GM11168 (cell line): ENCODE measurements at regions not wholly inside any gene's neighbourhood (a gene's known extent, or its start where the extent isn't known, plus 50 kb on each side); places are given as distances from the start of the nearest gene placed in this dataset.
"Not testable (repeated sequence)": the region's sequence is repeated elsewhere in the genome, so short reads cannot be mapped to it uniquely, and the experiment has no call there.

Experiments used
- in situ Hi-C: fragments of 300-500 bp; cut with MboI; formaldehyde crosslinking; loops from one replicate; pipeline ENCODE4 v1.12.0; 2022; ENCODE audit warnings: low sequenced_read_pairs; ENCODE audit not compliant: unreplicated experiment

DNA sequence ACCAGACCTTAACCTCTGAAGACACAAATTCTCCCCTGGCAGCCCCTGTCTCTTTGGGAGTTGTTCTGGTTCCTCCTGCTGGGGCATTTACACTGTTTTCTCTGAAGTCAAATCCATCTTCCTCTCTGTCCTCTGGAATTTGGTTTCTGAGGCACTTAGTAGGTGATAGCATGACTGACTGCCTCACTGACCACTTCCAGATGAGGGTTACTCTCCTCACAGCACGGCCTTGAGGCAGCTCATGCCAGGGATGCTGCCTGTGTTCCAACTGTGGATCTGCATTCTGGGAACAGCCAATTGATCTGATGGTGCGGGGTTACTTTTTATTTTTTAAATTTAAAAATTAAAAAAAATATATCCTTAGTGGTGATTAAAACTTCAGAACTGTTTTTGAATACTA, 140.9 kb upstream of the ROPN1 start:
- in situ Hi-C loops: no loop called here

GRCh38 chr3:124133366-124133940, 141.5 kb upstream of the ROPN1 start:
- in situ Hi-C loops: no loop called here

- in situ Hi-C loops: no loop called here
Observed at GRCh38 chr3:124137216-124137615, 145.3 kb upstream of the ROPN1 start.

GRCh38 chr3:124138148-124138547, 146.2 kb upstream of the ROPN1 start:
- in situ Hi-C loops: no loop called here

GRCh38 chr3:124140746-124141145, 148.8 kb upstream of the ROPN1 start:
- in situ Hi-C loops: no loop called here

DNA sequence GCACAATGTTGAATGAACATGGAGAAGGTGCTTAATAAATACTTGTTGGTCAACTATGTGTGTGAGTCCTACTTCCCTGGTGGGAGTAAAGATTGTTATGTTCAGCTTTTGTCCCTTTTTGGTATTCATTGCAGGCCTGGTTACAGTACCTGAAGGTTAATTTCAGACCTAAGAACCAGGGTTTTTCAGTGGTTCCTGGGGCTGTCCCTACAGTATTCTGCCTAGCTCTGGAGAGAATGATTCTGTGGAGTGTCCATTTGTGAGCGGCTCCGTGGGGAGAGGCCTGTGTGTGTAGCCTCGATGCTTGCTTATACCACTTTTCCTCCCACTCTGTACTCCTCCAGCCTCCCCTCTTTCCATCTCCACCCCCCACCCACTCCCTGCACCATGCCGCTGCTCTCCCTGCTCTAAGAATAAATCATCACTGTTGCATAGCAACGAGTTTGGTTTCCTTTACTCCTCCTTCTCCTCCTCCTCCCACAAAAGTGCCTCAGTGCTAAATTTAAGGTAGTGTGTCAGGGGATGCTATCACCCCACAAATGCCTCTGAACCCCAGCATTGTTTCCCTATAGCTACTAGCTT, 150.6 kb upstream of the ROPN1 start:
- in situ Hi-C loops: no loop called here

GRCh38 chr3:124143047-124143446, 151.1 kb upstream of the ROPN1 start:
- in situ Hi-C loops: no loop called here

DNA sequence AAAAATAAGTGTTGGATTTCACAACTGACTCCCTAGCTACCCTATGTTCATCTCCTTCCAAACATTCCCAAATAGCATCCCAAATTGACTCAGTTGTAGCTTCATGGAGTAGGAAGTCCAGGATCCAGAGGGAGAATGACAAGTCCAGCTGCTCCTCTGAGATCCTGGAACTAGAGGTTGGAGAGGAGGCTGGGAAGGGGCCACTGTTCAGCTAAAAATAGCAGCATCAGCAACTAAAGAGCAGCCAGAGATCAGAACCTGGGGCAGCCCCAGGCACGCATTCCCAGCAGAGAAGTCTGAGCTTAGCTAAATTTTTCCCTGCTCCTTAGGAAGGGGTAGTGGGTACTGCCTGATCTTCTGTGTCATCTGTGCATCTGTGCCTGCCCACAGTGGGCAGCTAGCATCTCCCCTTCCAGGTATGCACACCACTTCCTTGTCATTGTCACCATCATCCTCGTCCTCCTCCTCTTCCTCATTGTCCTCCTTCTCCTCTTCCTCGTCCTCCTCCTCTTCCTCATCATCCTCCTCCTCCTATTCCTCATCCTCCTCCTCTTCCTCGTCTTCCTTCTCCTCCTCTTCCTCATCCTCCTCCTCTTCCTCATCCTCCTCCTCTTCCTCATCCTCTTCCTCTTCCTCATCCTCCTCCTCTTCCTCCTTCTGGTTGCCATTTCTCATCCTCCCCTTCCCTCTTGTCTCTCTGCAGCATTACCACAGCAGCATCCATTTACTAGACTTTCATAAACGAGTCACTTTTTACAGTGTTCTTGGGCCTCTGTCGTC, 152.3 kb upstream of the ROPN1 start:
- in situ Hi-C loops: no loop called here

DNA sequence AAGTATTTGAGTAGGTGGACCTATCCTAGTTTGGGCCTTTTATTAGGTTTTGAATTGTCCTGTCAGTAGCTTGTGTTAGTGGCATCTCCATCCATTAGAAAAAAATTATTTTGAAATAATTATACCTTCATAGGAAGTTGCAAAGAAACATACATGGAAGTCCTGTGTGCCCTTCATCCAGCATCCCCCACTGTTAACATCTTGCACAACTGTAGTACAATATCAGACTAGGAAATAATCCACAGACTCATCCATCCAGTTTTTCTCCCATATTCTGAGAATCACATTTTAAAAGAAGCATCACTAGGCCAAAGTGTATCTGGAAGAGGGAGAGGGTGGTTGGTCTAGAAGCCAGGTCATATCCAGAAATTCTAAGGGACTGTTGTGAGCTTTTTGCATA, 155.5 kb upstream of the ROPN1 start:
- in situ Hi-C loops: no loop called here

DNA sequence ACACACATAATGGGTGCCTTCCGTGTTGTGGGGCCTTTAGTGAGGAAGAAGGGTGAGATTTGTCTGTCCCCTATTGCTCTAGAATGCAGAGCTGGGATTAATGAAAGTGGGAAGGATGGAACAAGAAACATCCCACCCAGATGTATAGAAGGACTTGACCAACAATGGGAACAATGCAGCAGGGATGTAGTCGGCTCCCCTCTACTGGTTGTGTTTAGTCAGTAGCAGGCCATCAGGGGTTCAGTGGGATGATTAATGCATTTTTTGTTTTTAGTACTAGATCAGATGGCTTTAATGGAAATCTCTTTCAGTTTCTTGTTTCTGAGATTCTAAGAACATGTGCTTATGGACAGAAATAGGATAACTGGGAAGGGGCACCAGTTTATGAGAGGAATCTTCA, 156.0 kb upstream of the ROPN1 start:
- in situ Hi-C loops: no loop called here

GRCh38 chr3:124149081-124149480, 157.2 kb upstream of the ROPN1 start:
- in situ Hi-C loops: no loop called here

DNA sequence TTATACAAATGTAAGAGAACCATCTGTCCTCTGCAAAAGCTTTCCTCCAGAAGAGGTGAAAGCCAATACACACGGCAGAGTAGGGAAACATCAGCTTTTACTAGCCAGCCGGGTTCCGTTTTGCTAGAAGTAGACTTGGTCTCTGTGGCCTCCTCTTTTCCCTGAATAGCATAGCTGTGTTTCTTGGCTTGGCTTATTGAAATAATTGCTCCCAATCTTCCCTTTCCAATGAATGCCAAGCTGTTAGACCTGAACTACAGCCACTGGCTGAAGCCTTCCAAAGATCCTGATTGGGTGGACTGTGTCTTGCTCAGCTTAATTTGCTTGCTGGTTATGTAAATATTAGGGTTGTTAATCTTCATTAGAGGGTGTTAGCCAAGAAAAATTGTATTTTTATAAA, 157.8 kb upstream of the ROPN1 start:
- in situ Hi-C loops: no loop called here

GRCh38 chr3:124152891-124153290, 161.0 kb upstream of the ROPN1 start:
- in situ Hi-C loops: not testable (repeated sequence)

- in situ Hi-C loops: no loop called here
Observed at GRCh38 chr3:124156866-124157712, 165.2 kb upstream of the ROPN1 start.

GRCh38 chr3:124157748-124158147, 165.8 kb upstream of the ROPN1 start:
- in situ Hi-C loops: no loop called here

DNA sequence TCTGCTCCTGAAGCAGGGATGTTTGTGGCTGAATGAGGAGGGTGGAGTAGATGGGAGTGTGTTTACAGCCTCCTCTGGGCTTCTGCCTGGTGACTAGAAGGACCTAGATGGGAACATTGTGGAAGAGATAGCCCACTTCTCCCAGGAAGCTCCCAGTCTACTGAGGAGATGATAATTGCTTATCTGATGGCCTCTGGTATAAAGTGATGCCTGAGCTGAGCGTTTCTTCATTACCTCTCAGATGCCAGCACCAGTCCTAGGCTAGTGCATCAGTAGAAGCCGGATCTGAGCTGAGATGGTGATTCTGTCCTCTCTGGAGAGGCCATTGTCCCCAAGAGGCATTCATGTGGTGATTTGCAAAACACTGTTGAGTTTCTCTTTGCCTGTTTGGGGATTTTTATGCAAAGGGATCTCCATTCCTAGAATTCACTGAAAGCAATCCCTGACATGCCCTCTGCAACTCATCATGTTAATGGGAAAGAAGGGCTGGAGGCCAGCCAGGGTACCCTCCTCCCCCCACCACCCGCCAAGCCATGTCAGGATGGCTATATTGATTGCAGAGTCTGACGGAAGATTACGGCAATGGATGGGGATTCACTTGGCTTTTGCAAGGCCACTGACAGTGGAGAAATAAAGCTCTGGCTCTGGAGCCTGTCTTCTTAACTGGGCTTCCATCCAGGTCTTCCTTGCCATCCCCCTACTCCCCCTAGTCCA, 166.4 kb upstream of the ROPN1 start:
- in situ Hi-C loops: no loop called here

GRCh38 chr3:124161448-124161847, 169.5 kb upstream of the ROPN1 start:
- in situ Hi-C loops: no loop called here

DNA sequence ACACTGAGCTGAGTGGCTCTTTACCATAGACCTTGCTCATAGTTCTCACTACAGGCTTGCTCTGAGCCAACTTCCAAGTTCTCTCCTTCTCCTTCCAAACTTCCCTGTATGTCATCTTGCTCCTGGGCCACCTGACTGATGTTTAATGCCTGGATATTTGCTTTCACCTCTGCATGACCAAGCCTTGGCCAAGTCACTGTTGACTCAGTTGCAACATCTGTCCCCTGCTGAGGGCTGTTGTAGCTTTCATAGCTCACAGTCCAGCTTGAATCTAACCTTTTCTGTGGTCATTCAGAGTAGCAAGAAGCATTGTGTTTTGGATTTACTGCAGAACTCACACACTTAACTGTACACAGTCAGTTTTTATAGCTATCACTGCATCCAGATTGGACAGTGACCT, 171.8 kb upstream of the ROPN1 start:
- in situ Hi-C loops: no loop called here

GRCh38 chr3:124168271-124168670, 176.3 kb upstream of the ROPN1 start:
- in situ Hi-C loops: no loop called here

DNA sequence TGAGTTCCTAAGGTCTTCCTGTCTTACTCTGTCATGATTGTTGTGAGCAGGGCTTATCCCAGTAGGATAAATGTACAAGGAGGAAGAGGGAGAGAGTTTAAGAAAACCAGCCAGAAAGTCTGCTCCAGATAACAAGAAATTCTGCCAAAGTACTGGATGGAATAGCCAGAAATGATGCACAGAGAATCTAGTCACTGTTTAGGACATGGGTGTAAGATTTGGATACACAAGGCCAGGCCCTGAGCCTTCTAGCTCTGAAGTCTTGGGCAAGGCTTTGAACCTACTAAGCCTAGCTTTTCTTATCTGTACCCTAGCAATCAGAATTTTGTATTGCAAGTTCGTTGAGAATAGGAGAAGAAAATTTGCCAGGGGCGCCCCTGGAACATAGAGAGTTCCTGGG, 180.4 kb upstream of the ROPN1 start:
- in situ Hi-C loops: no loop called here
